BJ (cell line): ENCODE measurements at regions not wholly inside any gene's neighbourhood (a gene's known extent, or its start where the extent isn't known, plus 50 kb on each side); places are given as distances from the start of the nearest gene placed in this dataset.

Source experiments
- CTCF ChIA-PET: fragments of 350-600 bp; formaldehyde crosslinking; extraction: SDS; loops from one replicate; lab custom pipeline; 2021; ENCODE audit warnings: antibody characterized with exemption, inconsistent platforms; lab: Yijun Ruan, JAX
- POLR2A ChIA-PET: fragments of 300-600 bp; sonication (Branson Sonifier 250); formaldehyde crosslinking; extraction: SDS; loops from one replicate; lab custom pipeline; 2021; ENCODE audit warnings: antibody characterized with exemption; lab: Charles Lee
- DNase-seq: peaks from one replicate; pipeline ENCODE4 v3.0.0-alpha.2; 2011; ENCODE audit warnings: low read depth
- H3K27me3 ChIP-seq: 2 replicates; pipeline ENCODE4 v1.6.0; 2011; ENCODE audit warnings: low read length; ENCODE audit not compliant: control insufficient read depth, insufficient read depth
- H3K36me3 ChIP-seq: 2 replicates; pipeline ENCODE4 v1.5.1; 2011; ENCODE audit warnings: low read length; ENCODE audit not compliant: control insufficient read depth, insufficient read depth
- H3K4me3 ChIP-seq: 2 replicates; pipeline ENCODE4 v1.5.1; 2011; ENCODE audit warnings: low read depth, mild to moderate bottlenecking, control low read depth, low read length
- CTCF ChIP-seq: IDR thresholded peaks from 2 replicates; pipeline ENCODE4 v1.5.1; 2011; ENCODE audit warnings: low read depth, mild to moderate bottlenecking, control low read depth, inconsistent platforms, low read length, moderate library complexity; ENCODE audit not compliant: insufficient read depth

- DNase-seq: no peak
- ChIA-PET CTCF (no interaction called here), POLR2A (interaction anchor here (0.6 kb wide), 1 partner anchor 9 kb away, joined by 3 read pairs; no protein-coding TSS in a partner anchor)
- Histone ChIP-seq H3K4me3 (no peak overlapping the region), H3K36me3 (no peaks in the 10 kb centered on the region), H3K27me3 (no peaks in the 10 kb centered on the region)
- no peak for TF ChIP-seq CTCF
Observed at GRCh38 chr6:140602431-140603248, 1228.2 kb upstream of the CITED2 start.

- CTCF ChIA-PET: interaction anchor here (0.6 kb wide), 1 partner anchor 735 kb away, joined by 3 read pairs; no protein-coding TSS in a partner anchor
- POLR2A ChIA-PET: interaction anchor here (0.6 kb wide), 1 partner anchor 88 kb away, joined by 6 read pairs; no protein-coding TSS in a partner anchor
- H3K4me3 ChIP-seq: no peak overlapping the region
- no peak for DNase-seq
- H3K27me3 ChIP-seq: no peaks in the 10 kb centered on the region
- no peaks in the 10 kb centered on the region for H3K36me3 ChIP-seq
- no peak for TF ChIP-seq CTCF
Observed at GRCh38 chr6:140601021-140601808, 1226.8 kb upstream of the CITED2 start.

GRCh38 chr6:140599916-140600315 lies 1225.5 kb upstream of the CITED2 start:
- TF ChIP-seq CTCF: no peak
- ChIA-PET POLR2A (no interaction called here), CTCF (no interaction called here)
- Histone ChIP-seq H3K27me3 (no peaks in the 10 kb centered on the region), H3K4me3 (no peak overlapping the region), H3K36me3 (no peaks in the 10 kb centered on the region)
- DNase-seq: no peak

- no peaks in the 10 kb centered on the region for H3K36me3 ChIP-seq
- no peaks in the 10 kb centered on the region for H3K27me3 ChIP-seq
- no peak for TF ChIP-seq CTCF
- no peak overlapping the region for H3K4me3 ChIP-seq
- DNase-seq: no peak
- ChIA-PET POLR2A (no interaction called here), CTCF (no interaction called here)
Observed at GRCh38 chr6:140597181-140597580, 1222.7 kb upstream of the CITED2 start.

- H3K4me3 ChIP-seq: no peak overlapping the region
- H3K36me3 ChIP-seq: no peaks in the 10 kb centered on the region
- ChIA-PET POLR2A (no interaction called here), CTCF (no interaction called here)
- no peaks in the 10 kb centered on the region for H3K27me3 ChIP-seq
- no peak for DNase-seq
- TF ChIP-seq CTCF: no peak
Observed at GRCh38 chr6:140594806-140595128, 1220.3 kb upstream of the CITED2 start.
